WTC11 (cell line): ENCODE measurements at regions not wholly inside any gene's neighbourhood (a gene's known extent, or its start where the extent isn't known, plus 50 kb on each side); places are given as distances from the start of the nearest gene placed in this dataset.

ENCODE experiments used
- ETV6 ChIP-seq: sonication (generic); formaldehyde crosslinking; IDR thresholded peaks from 2 replicates; pipeline ENCODE4 v1.8.1; 2022; ENCODE audit warnings: mild to moderate bottlenecking, missing genetic modification reagents
- TEAD4 ChIP-seq: sonication (generic); formaldehyde crosslinking; IDR thresholded peaks from 2 replicates; pipeline ENCODE4 v1.8.0; 2022; ENCODE audit warnings: mild to moderate bottlenecking, missing genetic modification reagents
- ZNF317 ChIP-seq: sonication (generic); formaldehyde crosslinking; IDR thresholded peaks from 2 replicates; pipeline ENCODE4 v1.8.1; 2023; ENCODE audit warnings: low read depth, mild to moderate bottlenecking, moderate library complexity, missing genetic modification reagents, borderline replicate concordance
- TF ChIP-seq, protein P1 (sequence below): fragments of 200-600 bp; IDR thresholded peaks from 2 replicates; pipeline ENCODE4 v1.8.0; 2022; ENCODE audit warnings: antibody characterized with exemption
- TF ChIP-seq, protein P2 (sequence below): sonication (generic); formaldehyde crosslinking; IDR thresholded peaks from 2 replicates; pipeline ENCODE4 v1.8.0; 2022; ENCODE audit warnings: mild to moderate bottlenecking, missing genetic modification reagents
- TF ChIP-seq, protein P3 (sequence below): sonication (generic); formaldehyde crosslinking; conservative IDR thresholded peaks from 2 replicates; pipeline ENCODE4 v1.8.1; 2022; ENCODE audit warnings: mild to moderate bottlenecking, missing genetic modification reagents
- TF ChIP-seq, protein P4 (sequence below): sonication (generic); formaldehyde crosslinking; IDR thresholded peaks from 2 replicates; pipeline ENCODE4 v1.8.0; 2022; ENCODE audit warnings: mild to moderate bottlenecking, missing genetic modification reagents

DNA sequence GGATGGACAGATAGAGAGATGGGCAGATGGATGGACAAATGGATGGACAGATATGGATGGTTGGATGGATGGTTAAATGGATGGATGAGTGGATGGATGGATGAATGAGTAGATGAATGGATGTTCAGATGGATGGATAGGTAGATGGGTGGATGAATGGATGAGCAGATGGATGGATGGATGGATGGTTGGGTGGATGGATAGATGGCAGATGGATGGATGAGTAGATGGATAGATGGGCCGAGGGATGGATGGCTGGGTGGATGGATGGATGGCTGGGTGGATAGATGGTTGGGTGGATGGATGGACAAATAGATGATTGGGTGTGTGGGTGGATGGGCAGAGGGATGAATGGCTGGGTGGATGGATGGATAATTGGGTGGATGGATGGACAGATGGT, 98.9 kb upstream of the OTOS start:
- TF ChIP-seq TEAD4 (CRISPR knock-in tag) (no peak), ZNF317 (CRISPR knock-in tag) (no peak), ETV6 (CRISPR knock-in tag) (no peak)
- TF ChIP-seq, protein P1, sequence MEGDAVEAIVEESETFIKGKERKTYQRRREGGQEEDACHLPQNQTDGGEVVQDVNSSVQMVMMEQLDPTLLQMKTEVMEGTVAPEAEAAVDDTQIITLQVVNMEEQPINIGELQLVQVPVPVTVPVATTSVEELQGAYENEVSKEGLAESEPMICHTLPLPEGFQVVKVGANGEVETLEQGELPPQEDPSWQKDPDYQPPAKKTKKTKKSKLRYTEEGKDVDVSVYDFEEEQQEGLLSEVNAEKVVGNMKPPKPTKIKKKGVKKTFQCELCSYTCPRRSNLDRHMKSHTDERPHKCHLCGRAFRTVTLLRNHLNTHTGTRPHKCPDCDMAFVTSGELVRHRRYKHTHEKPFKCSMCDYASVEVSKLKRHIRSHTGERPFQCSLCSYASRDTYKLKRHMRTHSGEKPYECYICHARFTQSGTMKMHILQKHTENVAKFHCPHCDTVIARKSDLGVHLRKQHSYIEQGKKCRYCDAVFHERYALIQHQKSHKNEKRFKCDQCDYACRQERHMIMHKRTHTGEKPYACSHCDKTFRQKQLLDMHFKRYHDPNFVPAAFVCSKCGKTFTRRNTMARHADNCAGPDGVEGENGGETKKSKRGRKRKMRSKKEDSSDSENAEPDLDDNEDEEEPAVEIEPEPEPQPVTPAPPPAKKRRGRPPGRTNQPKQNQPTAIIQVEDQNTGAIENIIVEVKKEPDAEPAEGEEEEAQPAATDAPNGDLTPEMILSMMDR: no peak
- TF ChIP-seq, protein P2, sequence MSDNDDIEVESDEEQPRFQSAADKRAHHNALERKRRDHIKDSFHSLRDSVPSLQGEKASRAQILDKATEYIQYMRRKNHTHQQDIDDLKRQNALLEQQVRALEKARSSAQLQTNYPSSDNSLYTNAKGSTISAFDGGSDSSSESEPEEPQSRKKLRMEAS (CRISPR knock-in tag): no peak
- TF ChIP-seq, protein P3, sequence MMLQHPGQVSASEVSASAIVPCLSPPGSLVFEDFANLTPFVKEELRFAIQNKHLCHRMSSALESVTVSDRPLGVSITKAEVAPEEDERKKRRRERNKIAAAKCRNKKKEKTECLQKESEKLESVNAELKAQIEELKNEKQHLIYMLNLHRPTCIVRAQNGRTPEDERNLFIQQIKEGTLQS (CRISPR knock-in tag): no peak
- TF ChIP-seq, protein P4, sequence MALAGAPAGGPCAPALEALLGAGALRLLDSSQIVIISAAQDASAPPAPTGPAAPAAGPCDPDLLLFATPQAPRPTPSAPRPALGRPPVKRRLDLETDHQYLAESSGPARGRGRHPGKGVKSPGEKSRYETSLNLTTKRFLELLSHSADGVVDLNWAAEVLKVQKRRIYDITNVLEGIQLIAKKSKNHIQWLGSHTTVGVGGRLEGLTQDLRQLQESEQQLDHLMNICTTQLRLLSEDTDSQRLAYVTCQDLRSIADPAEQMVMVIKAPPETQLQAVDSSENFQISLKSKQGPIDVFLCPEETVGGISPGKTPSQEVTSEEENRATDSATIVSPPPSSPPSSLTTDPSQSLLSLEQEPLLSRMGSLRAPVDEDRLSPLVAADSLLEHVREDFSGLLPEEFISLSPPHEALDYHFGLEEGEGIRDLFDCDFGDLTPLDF (CRISPR knock-in tag): no peak
